ENCODE measurements at regions not wholly inside any gene's neighbourhood (a gene's known extent, or its start where the extent isn't known, plus 50 kb on each side); places are given as distances from the start of the nearest gene placed in this dataset.

DNA sequence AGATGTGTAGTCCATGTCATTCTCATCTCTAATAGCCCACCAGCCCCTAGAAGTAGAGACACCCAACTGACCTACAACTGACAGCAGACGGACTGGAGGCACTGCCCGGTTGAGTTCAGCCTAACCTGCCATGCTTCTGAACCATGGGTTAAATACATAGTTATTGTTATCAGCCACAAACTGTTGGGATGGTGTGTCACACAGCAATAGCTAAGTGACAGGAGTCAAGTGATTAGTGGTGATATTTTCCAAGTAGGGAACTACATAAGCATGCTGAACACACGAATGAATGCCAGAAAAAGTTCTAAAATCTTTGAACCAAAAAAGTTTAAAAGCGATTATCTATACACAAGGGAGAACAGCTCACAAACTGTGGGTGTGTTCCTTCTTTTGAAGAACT is 80.1 kb downstream of the SYNE3 start:
- DNase-seq, result no peak
- H3K27me3 Mint-ChIP-seq, result no peaks in the 10 kb centered on the region
- H3K36me3 Mint-ChIP-seq, result peaks cover 64% of the 10 kb centered on the region
- no peaks in the 10 kb centered on the region for H3K4me1 Mint-ChIP-seq
- CTCF ChIA-PET, result interaction anchor here (1.2 to 1.8 kb wide), 3 partner anchors 9 to 91 kb away, joined by 3 to 4 read pairs (median 4); no protein-coding TSS in a partner anchor
- no peaks in the 10 kb centered on the region for H3K9me3 Mint-ChIP-seq
- H3K27ac Mint-ChIP-seq, result no peak overlapping the region
- no peak overlapping the region for H3K4me3 Mint-ChIP-seq

DNA sequence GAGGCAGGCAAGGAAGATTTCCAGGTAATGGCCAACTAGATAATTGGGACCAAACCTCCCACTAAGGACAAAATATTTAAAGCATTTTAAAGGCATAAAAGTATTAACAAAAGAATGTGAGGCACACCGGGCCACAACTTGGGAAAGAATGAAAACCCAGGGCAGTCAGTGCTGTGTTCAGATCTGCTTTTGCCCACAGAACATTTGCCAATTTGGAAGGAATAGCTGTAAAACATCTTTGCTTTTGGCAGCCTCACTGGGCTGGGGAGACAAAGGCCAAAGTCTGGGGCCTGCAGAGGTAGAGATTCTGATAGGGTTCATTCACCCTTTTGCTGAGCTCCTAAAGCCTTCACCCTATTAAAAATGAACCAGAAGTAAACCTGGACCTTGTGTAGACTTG is 82.3 kb downstream of the SYNE3 start:
- Mint-ChIP-seq H3K27ac (no peak overlapping the region), H3K9me3 (no peaks in the 10 kb centered on the region), H3K4me1 (no peaks in the 10 kb centered on the region), H3K4me3 (no peak overlapping the region), H3K27me3 (no peaks in the 10 kb centered on the region), H3K36me3 (peaks cover 71% of the 10 kb centered on the region)
- CTCF ChIA-PET, result interaction anchor here (1.3 to 1.9 kb wide), 2 partner anchors 8 to 90 kb away, joined by 3 to 6 read pairs; no protein-coding TSS in a partner anchor
- no peak for DNase-seq

DNA sequence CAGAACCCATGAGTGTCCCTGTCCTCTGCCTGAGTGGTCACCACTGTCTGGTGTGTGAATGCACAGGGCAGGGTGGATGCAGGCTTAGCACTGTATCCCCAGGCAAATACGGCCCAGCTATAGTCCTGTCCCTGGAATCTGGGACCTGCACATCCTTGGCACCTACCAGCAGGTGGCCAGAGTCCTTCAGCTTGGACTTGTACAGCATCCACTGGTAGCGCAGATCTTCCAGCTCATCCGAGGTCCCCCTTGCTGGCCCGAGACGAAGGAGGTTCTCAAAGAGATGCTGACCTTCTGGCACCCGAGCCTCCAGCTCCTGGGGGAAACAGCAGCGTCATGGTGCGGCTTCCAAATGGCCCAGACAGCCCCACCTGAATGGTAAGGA is 83.4 kb downstream of the SYNE3 start:
- peaks cover 68% of the 10 kb centered on the region for H3K36me3 Mint-ChIP-seq
- no peaks in the 10 kb centered on the region for H3K9me3 Mint-ChIP-seq
- no peaks in the 10 kb centered on the region for H3K4me1 Mint-ChIP-seq
- H3K27me3 Mint-ChIP-seq, result no peaks in the 10 kb centered on the region
- DNase-seq, result no peak
- H3K27ac Mint-ChIP-seq, result no peak overlapping the region
- no peak overlapping the region for H3K4me3 Mint-ChIP-seq
- CTCF ChIA-PET, result interaction anchor here (0.9 to 1.9 kb wide), 3 partner anchors 9 to 94 kb away, joined by 3 to 6 read pairs (median 3); no protein-coding TSS in a partner anchor

DNA sequence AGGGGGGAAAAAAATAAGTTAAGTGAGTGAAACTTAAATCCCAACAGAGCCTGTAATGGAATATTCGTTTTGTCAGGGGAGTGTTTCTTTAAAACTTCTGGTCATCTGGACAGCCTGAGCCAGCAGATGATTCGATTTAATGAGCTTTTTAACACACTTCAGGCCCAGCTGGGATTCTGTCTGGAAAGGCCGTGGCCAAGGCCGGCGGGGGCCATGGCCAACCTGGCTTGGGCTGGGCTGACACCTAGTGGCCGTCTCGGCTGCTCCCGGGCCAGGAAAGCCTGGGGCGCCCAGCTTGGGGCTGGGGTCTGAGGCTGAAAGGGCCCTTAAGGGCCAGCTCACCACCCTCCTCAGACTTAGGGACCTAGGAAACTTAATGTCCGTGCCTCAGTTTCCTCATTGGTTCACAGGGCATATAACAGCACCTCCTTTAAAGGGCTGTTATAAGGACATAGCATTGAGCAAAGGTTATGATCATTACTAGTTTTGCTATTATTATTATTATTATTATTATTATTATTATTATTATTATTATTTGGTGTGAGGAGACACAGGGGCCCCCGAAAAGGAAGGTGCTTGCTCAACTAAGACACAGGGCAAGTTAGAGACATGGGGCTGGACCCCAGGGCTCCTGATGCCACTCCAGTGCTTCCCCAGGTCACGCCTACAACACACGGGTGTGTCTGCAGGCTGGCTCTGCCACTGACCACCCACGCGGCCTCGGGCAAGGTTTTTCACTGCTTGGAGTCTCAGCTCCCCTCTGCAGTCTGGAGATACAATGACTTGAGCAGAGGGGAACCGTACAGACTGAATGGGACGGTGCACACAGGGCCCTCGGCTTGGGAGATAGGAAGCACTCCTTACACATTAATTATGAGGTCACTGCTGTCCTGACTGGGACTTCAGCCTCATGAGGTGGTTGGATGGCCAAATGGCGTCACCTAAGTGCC is 84.0 kb downstream of the SYNE3 start:
- CTCF ChIA-PET, result interaction anchor here (0.9 to 1.9 kb wide), 2 partner anchors 10 to 94 kb away, joined by 3 to 6 read pairs; no protein-coding TSS in a partner anchor
- Mint-ChIP-seq H3K4me1 (no peaks in the 10 kb centered on the region), H3K27ac (no peak overlapping the region), H3K36me3 (peaks cover 73% of the 10 kb centered on the region), H3K9me3 (no peaks in the 10 kb centered on the region), H3K4me3 (no peak overlapping the region), H3K27me3 (no peaks in the 10 kb centered on the region)
- DNase-seq, result no peak

DNA sequence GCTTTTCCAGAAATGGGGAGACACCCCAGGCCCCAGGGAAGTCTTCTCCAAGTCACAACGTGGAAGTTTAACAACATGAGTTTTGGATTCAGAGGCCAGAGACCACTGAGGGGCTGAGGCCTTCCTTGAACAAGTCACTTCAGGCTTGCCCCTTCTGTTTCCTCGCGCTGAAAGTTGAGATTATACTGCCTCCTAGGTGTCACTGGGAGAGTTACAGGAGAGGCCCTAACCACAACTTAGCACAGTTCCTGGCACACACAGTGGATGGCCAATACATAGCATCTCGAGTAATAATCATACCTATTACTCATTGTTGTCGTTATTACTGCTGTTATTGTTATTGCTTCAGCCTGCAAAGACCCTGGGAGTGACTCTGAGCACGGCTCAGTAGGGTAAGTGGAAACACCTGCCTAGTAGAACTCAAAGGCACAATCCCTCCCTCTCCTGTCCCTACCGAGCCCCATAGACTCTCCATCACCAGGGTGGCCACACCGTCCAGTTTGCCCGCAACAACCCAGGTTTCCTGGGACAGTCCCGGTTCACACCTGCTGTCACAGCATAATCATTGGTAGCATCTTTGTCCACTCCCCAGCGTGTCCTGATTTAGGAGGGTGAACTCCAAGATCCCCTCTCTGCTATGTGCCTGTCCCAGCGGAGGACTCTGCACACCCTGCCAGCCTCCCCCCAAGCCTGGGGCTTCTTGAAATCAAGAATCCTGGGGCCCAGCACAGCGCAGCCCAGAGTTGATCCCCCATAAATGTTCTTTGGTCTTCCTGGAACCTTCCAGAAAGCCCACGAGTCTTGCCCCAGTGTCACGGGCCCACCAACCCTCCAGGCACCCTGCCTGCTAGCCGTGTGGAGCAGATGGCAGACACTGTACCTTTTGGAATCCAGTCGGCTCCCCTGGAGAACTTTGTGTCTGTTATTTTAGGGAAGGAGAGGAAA is 85.0 kb downstream of the SYNE3 start:
- DNase-seq, result no peak
- H3K36me3 Mint-ChIP-seq, result peaks cover 64% of the 10 kb centered on the region
- H3K27ac Mint-ChIP-seq, result no peak overlapping the region
- no peaks in the 10 kb centered on the region for H3K9me3 Mint-ChIP-seq
- no peaks in the 10 kb centered on the region for H3K27me3 Mint-ChIP-seq
- CTCF ChIA-PET, result interaction anchor here (1.0 kb wide), 1 partner anchor 9 kb away, joined by 4 read pairs; no protein-coding TSS in a partner anchor
- H3K4me1 Mint-ChIP-seq, result no peaks in the 10 kb centered on the region
- no peak overlapping the region for H3K4me3 Mint-ChIP-seq

DNA sequence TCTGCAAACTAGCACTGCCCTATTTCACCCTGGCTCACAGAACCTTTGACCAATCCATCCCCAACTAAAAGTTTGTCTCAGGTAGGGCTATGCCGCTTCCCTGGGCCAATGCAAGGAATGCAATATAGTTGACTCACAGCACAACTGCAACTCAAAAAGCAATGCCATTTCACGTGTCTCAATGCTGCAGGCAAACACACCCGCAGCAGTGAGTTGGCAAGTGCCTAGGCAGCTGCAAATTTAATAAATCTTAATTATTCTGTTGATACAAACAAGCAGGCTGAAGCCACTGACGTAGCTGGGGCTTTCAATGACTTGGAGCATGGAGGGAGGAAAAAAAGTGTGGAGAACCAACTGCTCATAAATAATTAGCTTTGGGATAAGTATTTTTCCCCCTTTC is 87.9 kb downstream of the SYNE3 start:
- CTCF ChIA-PET, result interaction anchor here (1.0 to 3.0 kb wide), 6 partner anchors 8 to 133 kb away, joined by 3 to 15 read pairs (median 6); no protein-coding TSS in a partner anchor
- no peak for DNase-seq
- H3K36me3 Mint-ChIP-seq, result peaks cover 69% of the 10 kb centered on the region
- H3K9me3 Mint-ChIP-seq, result no peaks in the 10 kb centered on the region
- H3K27ac Mint-ChIP-seq, result no peak overlapping the region
- H3K27me3 Mint-ChIP-seq, result no peaks in the 10 kb centered on the region
- H3K4me1 Mint-ChIP-seq, result no peaks in the 10 kb centered on the region
- no peak overlapping the region for H3K4me3 Mint-ChIP-seq

DNA sequence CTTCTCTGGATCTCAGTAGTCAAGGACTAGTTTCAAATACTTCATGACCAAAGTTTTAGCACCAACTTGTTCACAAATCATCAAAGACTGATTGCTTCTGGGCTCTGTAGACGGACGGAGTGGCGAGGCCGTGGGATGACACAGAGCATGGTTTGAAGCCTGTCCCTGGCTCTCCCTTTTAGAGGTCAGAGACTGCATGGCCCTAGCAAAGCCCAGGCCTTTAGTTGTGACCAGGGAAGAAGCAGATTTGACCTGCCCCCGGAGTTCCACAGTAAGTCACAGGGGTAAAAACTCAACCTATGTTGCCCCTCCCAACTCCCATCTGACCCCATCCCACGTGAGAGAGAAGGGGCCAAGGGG is 90.4 kb downstream of the SYNE3 start:
- CTCF ChIA-PET, result interaction anchor here (0.8 to 1.6 kb wide), 3 partner anchors 15 to 103 kb away, joined by 3 to 4 read pairs (median 3); no protein-coding TSS in a partner anchor
- Mint-ChIP-seq H3K9me3 (no peaks in the 10 kb centered on the region), H3K4me1 (no peaks in the 10 kb centered on the region), H3K27ac (no peak overlapping the region), H3K36me3 (peaks cover 72% of the 10 kb centered on the region), H3K27me3 (no peaks in the 10 kb centered on the region), H3K4me3 (no peak overlapping the region)
- DNase-seq, result no peak

DNA sequence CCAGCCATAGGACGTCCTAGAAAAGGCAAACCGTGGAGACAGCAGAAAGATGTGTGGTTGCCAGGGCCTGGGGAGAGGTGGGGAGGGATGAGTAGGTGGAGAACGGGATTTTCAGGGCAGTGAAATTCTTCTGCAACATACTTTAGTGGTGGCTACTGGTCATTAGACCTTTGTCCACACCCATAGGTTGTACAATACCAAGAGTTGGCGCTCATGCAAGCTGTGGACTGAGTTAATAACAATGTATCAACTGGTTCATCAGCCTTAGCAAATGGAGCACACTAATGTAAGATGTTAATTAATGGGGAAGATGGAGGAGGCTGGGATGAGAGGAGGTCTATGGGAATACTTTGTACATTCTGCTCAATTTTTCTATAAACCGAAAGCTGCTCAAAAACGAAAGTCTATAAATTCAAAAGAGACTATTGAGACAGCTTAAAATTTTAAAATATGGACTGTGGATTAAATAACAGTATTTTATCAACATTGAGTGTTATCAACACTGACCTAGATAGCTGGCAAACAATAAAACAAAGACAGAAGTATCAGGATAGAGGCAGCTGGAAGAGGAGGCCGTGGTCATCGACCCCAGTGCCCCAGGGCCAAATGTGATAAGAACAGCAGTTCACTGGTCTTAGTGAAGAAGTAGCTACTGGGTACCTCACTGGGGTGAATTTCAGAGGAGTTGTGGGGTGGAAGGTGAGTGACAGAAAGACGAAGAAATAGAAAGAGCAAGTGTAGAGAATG is 90.9 kb downstream of the SYNE3 start:
- Mint-ChIP-seq H3K36me3 (peaks cover 73% of the 10 kb centered on the region), H3K27ac (no peak overlapping the region), H3K9me3 (no peaks in the 10 kb centered on the region), H3K27me3 (no peaks in the 10 kb centered on the region), H3K4me3 (no peak overlapping the region), H3K4me1 (no peaks in the 10 kb centered on the region)
- CTCF ChIA-PET, result interaction anchor here (0.7 to 1.6 kb wide), 4 partner anchors 9 to 735 kb away, joined by 3 read pairs; no protein-coding TSS in a partner anchor
- DNase-seq, result no peak

DNA sequence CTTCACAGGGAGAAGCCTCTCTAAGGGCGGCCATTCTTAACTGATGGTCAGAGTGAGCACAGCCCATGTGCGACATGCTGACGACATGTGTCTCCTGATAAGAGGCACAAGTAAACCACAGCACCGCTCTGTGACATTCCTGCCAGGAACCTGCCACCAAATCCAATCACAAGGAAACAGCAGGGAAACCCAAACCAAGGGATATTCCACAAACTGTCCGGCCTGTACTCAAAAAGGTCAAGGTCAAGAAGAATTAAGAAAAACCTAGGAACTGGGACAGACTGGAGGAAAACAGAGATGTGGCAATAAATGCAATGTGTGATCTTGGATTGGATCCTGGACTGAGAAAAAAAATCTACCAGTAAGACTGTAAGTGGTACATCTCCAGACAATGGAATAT is 91.9 kb downstream of the SYNE3 start:
- DNase-seq, result no peak

DNA sequence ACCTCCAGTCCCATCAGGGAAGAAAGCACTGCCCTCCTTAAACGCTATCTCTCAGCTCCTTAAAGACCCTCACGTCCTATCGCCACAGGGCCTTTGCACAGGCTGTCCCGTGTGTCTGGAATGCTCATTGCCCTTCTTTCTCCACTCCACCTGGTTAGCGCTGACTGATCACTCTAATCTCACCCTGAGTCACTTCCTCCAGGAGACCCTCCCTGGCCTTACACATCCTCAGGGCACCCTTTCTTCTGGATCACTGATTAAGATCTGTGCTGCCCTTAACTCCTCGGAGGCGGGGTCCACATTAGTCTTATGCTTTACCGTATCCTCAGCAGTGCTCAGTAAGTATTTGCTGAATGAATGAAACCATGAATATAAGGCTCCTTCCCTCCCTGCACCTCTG is 94.7 kb downstream of the SYNE3 start:
- Mint-ChIP-seq H3K27ac (peak overlapping the region; percentile 17), H3K9me3 (no peaks in the 10 kb centered on the region), H3K27me3 (no peaks in the 10 kb centered on the region), H3K36me3 (peaks cover 76% of the 10 kb centered on the region), H3K4me1 (no peaks in the 10 kb centered on the region), H3K4me3 (no peak overlapping the region)
- no peak for DNase-seq
- CTCF ChIA-PET, result no interaction called here

More for the DNA sequence above, 91.9 kb downstream of the SYNE3 start:
- no peaks in the 10 kb centered on the region for H3K4me1 Mint-ChIP-seq
- no peaks in the 10 kb centered on the region for H3K9me3 Mint-ChIP-seq
- H3K27me3 Mint-ChIP-seq, result no peaks in the 10 kb centered on the region
- peaks cover 73% of the 10 kb centered on the region for H3K36me3 Mint-ChIP-seq
- CTCF ChIA-PET, result interaction anchor here (1.1 to 1.6 kb wide), 3 partner anchors 8 to 105 kb away, joined by 3 read pairs; no protein-coding TSS in a partner anchor
- no peak overlapping the region for H3K27ac Mint-ChIP-seq
- H3K4me3 Mint-ChIP-seq, result no peak overlapping the region

DNA sequence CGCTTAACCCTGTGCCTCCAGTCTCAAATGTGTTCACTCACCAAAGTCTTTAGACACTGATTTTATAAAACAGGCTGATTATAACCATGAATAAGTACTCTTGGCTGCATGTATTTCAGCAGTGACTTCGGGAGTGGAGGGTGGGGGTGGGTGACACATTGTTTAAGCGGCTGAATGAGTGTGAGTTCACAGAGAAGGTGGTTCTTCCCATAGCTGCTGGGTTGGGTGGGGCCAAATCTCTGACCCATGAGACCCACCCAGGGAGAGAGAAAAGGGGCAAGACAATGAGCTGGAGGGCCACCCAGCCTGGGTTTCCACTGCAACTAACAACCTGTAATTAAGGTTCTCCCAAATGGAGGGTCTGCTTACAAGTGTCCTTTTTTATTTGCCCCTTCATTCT is 96.4 kb downstream of the SYNE3 start:
- H3K27me3 Mint-ChIP-seq, result no peaks in the 10 kb centered on the region
- no peaks in the 10 kb centered on the region for H3K4me1 Mint-ChIP-seq
- CTCF ChIA-PET, result no interaction called here
- no peaks in the 10 kb centered on the region for H3K9me3 Mint-ChIP-seq
- H3K36me3 Mint-ChIP-seq, result peaks cover 72% of the 10 kb centered on the region
- DNase-seq, result no peak
- no peak overlapping the region for H3K27ac Mint-ChIP-seq
- H3K4me3 Mint-ChIP-seq, result no peak overlapping the region

DNA sequence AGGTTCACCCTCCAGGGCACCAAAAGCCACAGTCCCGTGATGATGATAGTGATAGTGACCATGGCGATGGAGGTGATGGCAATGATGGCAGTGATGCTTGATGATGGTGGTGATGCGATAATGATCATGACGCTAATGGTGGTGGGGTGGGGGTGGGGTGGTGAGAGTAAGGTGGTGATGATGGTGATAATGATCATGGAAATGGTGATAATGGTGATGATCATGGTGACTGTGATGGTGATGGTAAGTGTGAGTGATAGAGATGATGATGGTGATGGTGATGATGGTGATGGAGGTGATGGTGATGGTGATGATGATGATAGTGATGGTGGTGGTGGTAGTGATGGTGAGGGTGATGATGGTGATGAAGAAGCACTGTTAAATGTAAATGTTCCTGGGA is 96.9 kb downstream of the SYNE3 start:
- no peak for DNase-seq
- Mint-ChIP-seq H3K27ac (no peak overlapping the region), H3K4me3 (no peak overlapping the region), H3K36me3 (peaks cover 69% of the 10 kb centered on the region), H3K9me3 (no peaks in the 10 kb centered on the region), H3K27me3 (no peaks in the 10 kb centered on the region), H3K4me1 (no peaks in the 10 kb centered on the region)
- CTCF ChIA-PET, result no interaction called here

DNA sequence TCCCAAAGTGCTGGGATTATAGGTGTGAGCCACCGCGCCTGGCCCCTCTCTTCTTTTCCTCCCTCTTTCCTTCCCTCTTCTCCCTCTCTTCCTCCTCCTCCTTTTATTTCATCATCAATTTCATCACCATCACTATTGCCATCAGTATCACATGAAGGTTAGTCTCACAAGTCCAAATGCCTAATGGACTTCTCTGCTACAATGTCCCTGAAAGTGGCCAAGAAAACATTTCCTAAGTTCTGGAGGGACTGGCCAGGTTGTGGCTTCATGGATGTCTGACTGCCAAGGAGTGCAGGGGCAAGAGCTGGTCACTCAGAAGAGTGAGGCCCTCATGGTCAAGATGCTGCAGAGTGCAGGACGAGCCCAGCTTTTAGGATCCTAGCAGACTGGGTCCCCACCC is 97.6 kb downstream of the SYNE3 start:
- no peaks in the 10 kb centered on the region for H3K9me3 Mint-ChIP-seq
- no peak overlapping the region for H3K4me3 Mint-ChIP-seq
- H3K36me3 Mint-ChIP-seq, result peaks cover 67% of the 10 kb centered on the region
- CTCF ChIA-PET, result no interaction called here
- no peaks in the 10 kb centered on the region for H3K27me3 Mint-ChIP-seq
- H3K4me1 Mint-ChIP-seq, result no peaks in the 10 kb centered on the region
- no peak for DNase-seq
- no peak overlapping the region for H3K27ac Mint-ChIP-seq

Data from activated naive CD4-positive, alpha-beta T cell treated with anti-CD3 and anti-CD28 coated beads, Interleukin-2, amount 10 ng/mL, durations not matched to agents 7 days and 5 days (primary cell).